Gastrocnemius medialis (tissue), 4 donors: ENCODE measurements at regions not wholly inside any gene's neighbourhood (a gene's known extent, or its start where the extent isn't known, plus 50 kb on each side); places are given as distances from the start of the nearest gene placed in this dataset.

Experiments
- ATAC-seq, 2 donors: fragments of 150-250 bp; one replicate each; pipeline ENCODE4 v1.9.1; 2016
- DNase-seq, 2 donors: peaks; one replicate each; pipeline ENCODE4 v3.0.0-alpha.2; 2019
- H3K27ac ChIP-seq, 4 donors: fragments of 200-600 bp; sonication (generic); 1 replicate in 1 of 4; 2 replicates in 3 of 4; pipeline ENCODE4 v1.5.1; 2016 to 2018; ENCODE audit warnings: mild to moderate bottlenecking in 2 of 4, moderate library complexity in 1 of 4
- H3K27me3 ChIP-seq, 3 donors: fragments of 200-600 bp; sonication (generic) in 2 of 3; 1 replicate in 1 of 3; 2 replicates in 2 of 3; pipeline versions ENCODE4 v1.5.1 to v1.6.0; 2016 to 2019; ENCODE audit warnings: mild to moderate bottlenecking in 1 of 3, moderate library complexity in 1 of 3
- H3K36me3 ChIP-seq, 2 donors: fragments of 200-600 bp; sonication (generic) in 1 of 2; one replicate each; pipeline ENCODE4 v1.5.1; 2017 to 2018
- H3K4me1 ChIP-seq, 2 donors: fragments of 200-600 bp; sonication (generic) in 1 of 2; one replicate each; pipeline ENCODE4 v1.5.1; 2016 to 2017; ENCODE audit warnings: mild to moderate bottlenecking in 2 of 2
- H3K4me3 ChIP-seq, 4 donors: fragments of 200-600 bp; sonication (generic) in 3 of 4; 1 replicate in 1 of 4; 2 replicates in 3 of 4; pipeline ENCODE4 v1.5.1; 2016 to 2019; ENCODE audit warnings: mild to moderate bottlenecking in 2 of 4
- H3K9me3 ChIP-seq, 3 donors: fragments of 200-600 bp; sonication (generic) in 2 of 3; 1 replicate in 1 of 3; 2 replicates in 2 of 3; pipeline ENCODE4 v1.5.1; 2016 to 2019
- CTCF ChIP-seq, 5 experiments: fragments of 450-650 bp in 3 of 5; fragments of 200-600 bp in 2 of 5; sonication (generic) in 2 of 5; IDR thresholded peaks in 4 of 5; conservative IDR thresholded peaks in 1 of 5; 1 replicate in 4 of 5; 2 replicates in 1 of 5; pipeline ENCODE4 v1.5.1; 2016 to 2019; ENCODE audit warnings: antibody characterized with exemption in 5 of 5, mild to moderate bottlenecking in 3 of 5, moderate library complexity in 3 of 5
- POLR2A ChIP-seq, 2 donors: fragments of 450-650 bp; IDR thresholded peaks; one replicate each; pipeline ENCODE4 v1.6.1; 2017; ENCODE audit warnings: antibody characterized with exemption in 2 of 2, mild to moderate bottlenecking in 2 of 2, moderate library complexity in 2 of 2
- in situ Hi-C, 4 donors: fragments of 200-750 bp; cut with MboI; loops; one replicate each; pipeline versions ENCODE4 v1.15.0 to v1.8.0; 2017; ENCODE audit warnings: low sequenced_read_pairs in 4 of 4
- intact Hi-C: fragments of 100-400 bp; cut with DNase I; formaldehyde crosslinking; loops from one replicate; pipeline ENCODE4 v1.15.1; 2023; ENCODE audit warnings: low total_unique reads

- in situ Hi-C loops: no loop called here
Measured at GRCh38 chr6:92371211-92372208, 1047.8 kb downstream of the EPHA7 start.

GRCh38 chr6:92369309-92369708, 1050.0 kb downstream of the EPHA7 start:
- H3K36me3 ChIP-seq: no peaks in the 10 kb centered on the region
- ATAC-seq (no peak), DNase-seq (no peak)
- no peaks in the 10 kb centered on the region for H3K27me3 ChIP-seq
- H3K27ac ChIP-seq: no peak overlapping the region
- intact Hi-C loops: no loop called here
- H3K4me3 ChIP-seq: no peak overlapping the region
- TF ChIP-seq POLR2A (IDR thresholded peaks at IDR 0.05) (no peak), CTCF (IDR thresholded peaks at IDR 0.05 in 4 of 5, conservative IDR thresholded peaks at IDR 0.05 in 1 of 5) (no peak)
- H3K9me3 ChIP-seq: no peaks in the 10 kb centered on the region
- in situ Hi-C loops: no loop called here
- H3K4me1 ChIP-seq: no peaks in the 10 kb centered on the region

More at GRCh38 chr6:92371211-92372208, 1047.8 kb downstream of the EPHA7 start:
- no peak overlapping the region for H3K27ac ChIP-seq
- DNase-seq: no peak
- TF ChIP-seq POLR2A (IDR thresholded peaks at IDR 0.05) (no peak), CTCF (IDR thresholded peaks at IDR 0.05 in 4 of 5, conservative IDR thresholded peaks at IDR 0.05 in 1 of 5) (no peak)
- H3K27me3 ChIP-seq: no peaks in the 10 kb centered on the region
- no peak for ATAC-seq
- intact Hi-C loops: no loop called here
- H3K9me3 ChIP-seq: no peaks in the 10 kb centered on the region
- no peak overlapping the region for H3K4me3 ChIP-seq
- no peaks in the 10 kb centered on the region for H3K4me1 ChIP-seq
- no peaks in the 10 kb centered on the region for H3K36me3 ChIP-seq

GRCh38 chr6:92364948-92365541, 1054.3 kb downstream of the EPHA7 start:
- DNase-seq (no peak), ATAC-seq (no peak)
- Histone ChIP-seq H3K4me1 (no peaks in the 10 kb centered on the region), H3K27ac (no peak overlapping the region), H3K36me3 (no peaks in the 10 kb centered on the region), H3K27me3 (no peaks in the 10 kb centered on the region), H3K9me3 (no peaks in the 10 kb centered on the region), H3K4me3 (no peak overlapping the region)
- intact Hi-C loops (no loop called here), in situ Hi-C loops (no loop called here)
- TF ChIP-seq CTCF (IDR thresholded peaks at IDR 0.05 in 4 of 5, conservative IDR thresholded peaks at IDR 0.05 in 1 of 5): no peak
- TF ChIP-seq POLR2A (IDR thresholded peaks at IDR 0.05): no peak

GRCh38 chr6:92363111-92363510, 1056.2 kb downstream of the EPHA7 start:
- Histone ChIP-seq H3K36me3 (no peaks in the 10 kb centered on the region), H3K27ac (no peak overlapping the region), H3K4me1 (no peaks in the 10 kb centered on the region), H3K27me3 (no peaks in the 10 kb centered on the region), H3K9me3 (no peaks in the 10 kb centered on the region), H3K4me3 (no peak overlapping the region)
- ATAC-seq (no peak), DNase-seq (no peak)
- TF ChIP-seq POLR2A (IDR thresholded peaks at IDR 0.05) (no peak), CTCF (IDR thresholded peaks at IDR 0.05 in 4 of 5, conservative IDR thresholded peaks at IDR 0.05 in 1 of 5) (no peak)
- intact Hi-C loops: no loop called here
- in situ Hi-C loops: no loop called here
